Tibial artery (tissue), 4 donors: ENCODE measurements at regions not wholly inside any gene's neighbourhood (a gene's known extent, or its start where the extent isn't known, plus 50 kb on each side); places are given as distances from the start of the nearest gene placed in this dataset.

Experiments used
- DNase-seq, 2 donors: peaks; one replicate each; pipeline ENCODE4 v3.0.0-alpha.2; 2019
- H3K27ac ChIP-seq, 2 donors: fragments of 200-600 bp; sonication (generic) in 1 of 2; 1 replicate in 1 of 2; 2 replicates in 1 of 2; pipeline ENCODE4 v1.5.1; 2018 to 2019; ENCODE audit warnings: mild to moderate bottlenecking in 1 of 2
- H3K27me3 ChIP-seq, 2 donors: fragments of 200-600 bp; sonication (generic) in 1 of 2; one replicate each; pipeline versions ENCODE4 v1.5.1 to v1.6.0; 2016 to 2019
- H3K36me3 ChIP-seq, 3 donors: fragments of 200-600 bp; sonication (generic) in 2 of 3; one replicate each; pipeline ENCODE4 v1.5.1; 2016 to 2019; ENCODE audit warnings: mild to moderate bottlenecking in 2 of 3
- H3K4me1 ChIP-seq, 4 donors: fragments of 200-600 bp; sonication (generic) in 2 of 4; 1 replicate in 3 of 4; 2 replicates in 1 of 4; pipeline ENCODE4 v1.5.1; 2016 to 2019
- H3K4me3 ChIP-seq, 2 donors: fragments of 200-600 bp; sonication (generic) in 1 of 2; 1 replicate in 1 of 2; 2 replicates in 1 of 2; pipeline ENCODE4 v1.5.1; 2018 to 2019; ENCODE audit warnings: mild to moderate bottlenecking in 2 of 2
- H3K9me3 ChIP-seq, 3 donors: fragments of 200-600 bp; sonication (generic) in 1 of 3; one replicate each; pipeline ENCODE4 v1.5.1; 2016 to 2019
- intact Hi-C: fragments of 100-400 bp; cut with DNase I; formaldehyde crosslinking; loops from one replicate; pipeline ENCODE4 v1.15.0; 2023; ENCODE audit warnings: low total_unique reads
- TF ChIP-seq, protein P1 (sequence below), 2 experiments: fragments of 200-600 bp in 1 of 2; fragments of 450-650 bp in 1 of 2; IDR thresholded peaks; one replicate each; pipeline ENCODE4 v1.5.1; 2017 to 2019; ENCODE audit warnings: antibody characterized with exemption in 2 of 2, mild to moderate bottlenecking in 1 of 2, moderate library complexity in 1 of 2

DNA sequence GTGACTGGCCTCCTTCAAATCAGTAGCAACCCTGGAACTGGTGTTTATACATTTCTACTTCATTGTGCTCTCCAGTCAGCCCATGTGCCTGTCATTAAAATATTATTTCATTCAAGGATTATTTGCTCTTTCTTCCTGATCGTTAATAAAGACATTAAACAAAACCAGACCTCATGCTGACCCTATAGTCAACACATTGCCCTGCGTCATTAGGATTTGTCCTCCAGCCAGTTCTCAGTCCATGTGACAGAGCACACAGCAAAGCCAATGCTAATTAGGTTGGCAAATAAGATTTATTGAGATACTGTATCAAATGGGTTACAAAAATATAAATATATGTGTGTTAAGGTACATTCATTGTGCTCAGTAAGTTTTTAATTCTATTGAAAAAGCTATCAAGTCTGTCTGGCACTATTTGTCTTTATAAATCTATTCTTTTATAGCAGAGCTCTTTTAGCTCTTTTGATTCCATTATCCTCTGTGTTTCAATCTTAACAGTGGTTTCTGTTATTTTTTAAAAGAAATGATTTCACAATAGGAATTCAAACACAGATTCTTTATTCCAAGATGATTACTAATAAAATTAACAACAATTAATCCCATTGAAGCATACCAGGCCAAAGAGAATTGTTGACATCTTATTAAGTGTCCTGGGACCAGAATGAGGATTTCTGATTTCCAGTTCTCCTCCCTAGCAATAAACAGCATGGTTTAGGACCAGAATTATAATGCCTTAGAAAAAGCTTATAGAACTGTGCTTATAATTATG is 209.4 kb upstream of the RGMB start:
- intact Hi-C loops: no loop called here
- no peak overlapping the region for H3K4me3 ChIP-seq

DNA sequence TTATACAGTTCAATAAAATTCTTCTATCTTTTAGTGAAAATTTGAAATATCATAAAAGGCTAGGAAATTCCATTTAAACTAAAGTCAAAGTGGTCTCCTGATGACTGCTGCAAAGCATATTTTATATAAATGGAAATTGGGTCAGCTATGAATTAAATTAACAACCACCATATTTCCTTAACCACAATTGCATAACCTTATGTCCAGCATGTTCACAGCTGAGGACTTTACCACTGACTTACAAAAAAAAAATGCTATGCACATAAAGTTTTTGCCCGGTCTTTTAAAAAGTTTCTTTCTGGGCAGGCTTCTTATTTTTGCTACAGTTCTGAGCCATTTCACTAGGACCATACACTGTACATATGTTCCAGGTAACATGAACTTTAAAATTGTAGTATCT is 208.6 kb upstream of the RGMB start:
- no peak overlapping the region for H3K27ac ChIP-seq
- H3K36me3 ChIP-seq: no peaks in the 10 kb centered on the region
- no peak overlapping the region for H3K4me3 ChIP-seq
- H3K4me1 ChIP-seq: no peaks in the 10 kb centered on the region
- no peak for DNase-seq
- intact Hi-C loops: no loop called here
- no peaks in the 10 kb centered on the region for H3K27me3 ChIP-seq
- no peaks in the 10 kb centered on the region for H3K9me3 ChIP-seq
- TF ChIP-seq, protein P1, sequence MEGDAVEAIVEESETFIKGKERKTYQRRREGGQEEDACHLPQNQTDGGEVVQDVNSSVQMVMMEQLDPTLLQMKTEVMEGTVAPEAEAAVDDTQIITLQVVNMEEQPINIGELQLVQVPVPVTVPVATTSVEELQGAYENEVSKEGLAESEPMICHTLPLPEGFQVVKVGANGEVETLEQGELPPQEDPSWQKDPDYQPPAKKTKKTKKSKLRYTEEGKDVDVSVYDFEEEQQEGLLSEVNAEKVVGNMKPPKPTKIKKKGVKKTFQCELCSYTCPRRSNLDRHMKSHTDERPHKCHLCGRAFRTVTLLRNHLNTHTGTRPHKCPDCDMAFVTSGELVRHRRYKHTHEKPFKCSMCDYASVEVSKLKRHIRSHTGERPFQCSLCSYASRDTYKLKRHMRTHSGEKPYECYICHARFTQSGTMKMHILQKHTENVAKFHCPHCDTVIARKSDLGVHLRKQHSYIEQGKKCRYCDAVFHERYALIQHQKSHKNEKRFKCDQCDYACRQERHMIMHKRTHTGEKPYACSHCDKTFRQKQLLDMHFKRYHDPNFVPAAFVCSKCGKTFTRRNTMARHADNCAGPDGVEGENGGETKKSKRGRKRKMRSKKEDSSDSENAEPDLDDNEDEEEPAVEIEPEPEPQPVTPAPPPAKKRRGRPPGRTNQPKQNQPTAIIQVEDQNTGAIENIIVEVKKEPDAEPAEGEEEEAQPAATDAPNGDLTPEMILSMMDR (IDR thresholded peaks at IDR 0.05): no peak

More for the DNA sequence above, 209.4 kb upstream of the RGMB start:
- no peaks in the 10 kb centered on the region for H3K27me3 ChIP-seq
- TF ChIP-seq, protein P1 (IDR thresholded peaks at IDR 0.05): no peak
- no peak for DNase-seq
- H3K36me3 ChIP-seq: no peaks in the 10 kb centered on the region
- H3K27ac ChIP-seq: no peak overlapping the region
- H3K9me3 ChIP-seq: no peaks in the 10 kb centered on the region
- H3K4me1 ChIP-seq: no peaks in the 10 kb centered on the region

DNA sequence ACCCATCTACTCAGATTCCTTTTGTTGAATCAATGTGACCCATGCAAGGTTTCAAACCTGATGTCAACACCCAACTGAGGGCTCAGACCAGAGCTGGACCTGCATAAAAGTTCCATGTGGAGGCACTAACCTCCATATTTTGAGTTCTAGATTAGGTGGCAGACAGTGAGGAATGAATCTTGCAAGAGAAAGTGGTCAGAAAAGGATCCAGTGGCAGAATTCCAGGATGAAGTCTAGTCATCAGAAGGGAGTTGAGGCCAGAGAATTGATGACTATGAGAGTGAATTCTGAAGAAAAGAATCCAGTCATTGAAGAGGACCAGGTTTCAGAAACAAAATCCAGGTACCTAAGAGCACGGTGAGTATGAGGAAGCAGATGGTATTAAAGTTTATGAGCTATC is 205.1 kb upstream of the RGMB start:
- no peaks in the 10 kb centered on the region for H3K4me1 ChIP-seq
- TF ChIP-seq, protein P1 (IDR thresholded peaks at IDR 0.05): no peak
- no peak overlapping the region for H3K27ac ChIP-seq
- H3K36me3 ChIP-seq: no peaks in the 10 kb centered on the region
- H3K4me3 ChIP-seq: no peak overlapping the region
- DNase-seq: no peak
- intact Hi-C loops: no loop called here
- H3K9me3 ChIP-seq: no peaks in the 10 kb centered on the region
- H3K27me3 ChIP-seq: no peaks in the 10 kb centered on the region

DNA sequence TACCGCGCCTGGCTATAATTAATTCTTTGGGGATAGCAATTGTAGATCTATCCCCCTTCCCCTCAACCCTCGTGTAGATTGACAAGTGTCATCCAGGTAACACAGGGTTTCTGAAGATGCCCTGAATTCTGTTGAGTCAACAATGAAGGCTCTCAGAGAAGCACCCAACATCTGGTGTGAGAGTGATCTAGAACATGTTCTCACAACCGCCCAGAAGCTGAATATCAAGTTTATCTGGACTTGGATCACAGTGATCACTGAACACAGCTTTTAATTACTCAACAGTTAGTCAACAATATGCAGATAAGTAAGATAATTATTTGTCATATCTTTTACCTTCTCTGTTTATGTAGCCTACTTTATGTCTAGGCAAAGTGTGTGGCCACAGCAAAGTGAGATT is 204.2 kb upstream of the RGMB start:
- H3K27me3 ChIP-seq: no peaks in the 10 kb centered on the region
- intact Hi-C loops: no loop called here
- no peaks in the 10 kb centered on the region for H3K9me3 ChIP-seq
- H3K36me3 ChIP-seq: no peaks in the 10 kb centered on the region
- no peak overlapping the region for H3K4me3 ChIP-seq
- no peaks in the 10 kb centered on the region for H3K4me1 ChIP-seq
- no peak for DNase-seq
- H3K27ac ChIP-seq: no peak overlapping the region
- TF ChIP-seq, protein P1 (IDR thresholded peaks at IDR 0.05): no peak

DNA sequence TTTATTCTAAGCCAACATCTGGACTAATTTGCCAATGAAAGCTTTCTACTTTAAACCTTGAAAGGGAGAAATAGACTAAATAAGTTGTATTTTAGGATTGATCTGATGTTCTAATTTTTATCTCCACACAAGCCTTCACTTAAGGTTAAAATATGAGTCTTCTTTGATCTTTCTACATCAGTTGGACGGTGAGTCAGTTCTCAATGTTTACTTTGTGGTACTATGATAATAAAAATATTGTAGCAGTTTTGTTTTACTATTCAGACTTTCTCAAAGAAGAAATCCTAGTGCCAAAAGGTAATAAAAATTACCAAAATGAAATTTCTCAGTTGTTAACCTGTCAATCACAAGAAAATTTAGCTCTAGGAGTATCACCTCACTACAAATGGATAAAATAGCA is 203.5 kb upstream of the RGMB start:
- Histone ChIP-seq H3K4me1 (no peaks in the 10 kb centered on the region), H3K4me3 (no peak overlapping the region), H3K27me3 (no peaks in the 10 kb centered on the region), H3K36me3 (no peaks in the 10 kb centered on the region), H3K9me3 (no peaks in the 10 kb centered on the region), H3K27ac (no peak overlapping the region)
- no peak for DNase-seq
- TF ChIP-seq, protein P1 (IDR thresholded peaks at IDR 0.05): no peak
- intact Hi-C loops: no loop called here
